HuH-7 (cell line): ENCODE measurements at regions not wholly inside any gene's neighbourhood (a gene's known extent, or its start where the extent isn't known, plus 50 kb on each side); places are given as distances from the start of the nearest gene placed in this dataset.
"Not testable (repeated sequence)": the region's sequence is repeated elsewhere in the genome, so short reads cannot be mapped to it uniquely, and the experiment has no call there.

ENCODE experiments used
- DNase-seq: peaks from one replicate; pipeline ENCODE4 v3.0.0; 2011; ENCODE audit warnings: low spot score

GRCh38 chr6:102759415-102759814, 1365.9 kb downstream of the GRIK2 start:
- no peak for DNase-seq

- DNase-seq = not testable (repeated sequence)
Observed at GRCh38 chr6:102758536-102758935, 1365.0 kb downstream of the GRIK2 start.

- DNase-seq = no peak
Observed at GRCh38 chr6:102749210-102749971, 1355.9 kb downstream of the GRIK2 start.

GRCh38 chr6:102746941-102747340, 1353.4 kb downstream of the GRIK2 start:
- no peak for DNase-seq

GRCh38 chr6:102742754-102743356, 1349.3 kb downstream of the GRIK2 start:
- DNase-seq = no peak

GRCh38 chr6:102742028-102742427, 1348.5 kb downstream of the GRIK2 start:
- DNase-seq = peak; percentile 11

GRCh38 chr6:102736941-102737368, 1343.4 kb downstream of the GRIK2 start:
- no peak for DNase-seq

GRCh38 chr6:102732898-102733297, 1339.4 kb downstream of the GRIK2 start:
- peak; percentile 20 for DNase-seq

GRCh38 chr6:102722086-102722485, 1328.6 kb downstream of the GRIK2 start:
- DNase-seq = not testable (repeated sequence)

- DNase-seq = no peak
Observed at GRCh38 chr6:102717737-102718456, 1324.4 kb downstream of the GRIK2 start.

- DNase-seq = no peak
Observed at GRCh38 chr6:102717252-102717651, 1323.7 kb downstream of the GRIK2 start.

- DNase-seq = no peak
Observed at GRCh38 chr6:102701019-102701418, 1307.5 kb downstream of the GRIK2 start.

GRCh38 chr6:102686461-102686860, 1293.0 kb downstream of the GRIK2 start:
- DNase-seq = no peak

GRCh38 chr6:102680413-102680812, 1286.9 kb downstream of the GRIK2 start:
- no peak for DNase-seq

- DNase-seq = peak; percentile 6
Observed at GRCh38 chr6:102679865-102680264, 1286.4 kb downstream of the GRIK2 start.

- DNase-seq = no peak
Observed at GRCh38 chr6:102677225-102677624, 1283.7 kb downstream of the GRIK2 start.

GRCh38 chr6:102670735-102671134, 1277.2 kb downstream of the GRIK2 start:
- no peak for DNase-seq

GRCh38 chr6:102662851-102663250, 1269.3 kb downstream of the GRIK2 start:
- DNase-seq = no peak

- no peak for DNase-seq
Observed at GRCh38 chr6:102660303-102660702, 1266.8 kb downstream of the GRIK2 start.

GRCh38 chr6:102655823-102656222, 1262.3 kb downstream of the GRIK2 start:
- no peak for DNase-seq

- DNase-seq = no peak
Observed at GRCh38 chr6:102641426-102641825, 1247.9 kb downstream of the GRIK2 start.

- DNase-seq = no peak
Observed at GRCh38 chr6:102631921-102632320, 1238.4 kb downstream of the GRIK2 start.

- DNase-seq = no peak
Observed at GRCh38 chr6:102623201-102623600, 1229.7 kb downstream of the GRIK2 start.
